GM19455 (cell line): ENCODE measurements at regions not wholly inside any gene's neighbourhood (a gene's known extent, or its start where the extent isn't known, plus 50 kb on each side); places are given as distances from the start of the nearest gene placed in this dataset.

Source experiments
- ATAC-seq: cut with Tn5 transposase; IDR thresholded peaks from one replicate; pipeline ENCODE4 v1.9.1; 2021; ENCODE audit not compliant: unreplicated experiment

GRCh38 chr5:96247097-96247701, 185.8 kb downstream of the PCSK1 start:
- ATAC-seq = no peak

GRCh38 chr5:96245140-96246091, 187.6 kb downstream of the PCSK1 start:
- no peak for ATAC-seq

DNA sequence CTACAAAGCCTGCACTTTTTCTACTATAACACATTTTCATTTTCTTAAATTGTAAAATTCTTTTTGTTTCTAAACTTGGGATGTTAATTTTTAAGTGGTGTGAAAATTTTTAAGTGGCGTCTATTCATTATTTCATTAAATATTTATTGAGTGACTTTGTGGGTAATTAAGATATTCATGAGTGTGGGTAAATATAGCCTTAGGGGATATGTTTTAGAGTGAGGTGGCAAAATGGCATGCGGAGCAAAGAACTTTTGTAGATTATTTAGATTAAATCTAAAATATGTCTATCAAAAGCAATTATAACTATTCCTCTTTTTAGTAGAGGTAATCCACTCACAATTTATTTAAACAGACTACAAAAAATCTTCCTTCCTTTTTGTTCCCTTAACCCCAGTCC, 188.4 kb downstream of the PCSK1 start:
- no peak for ATAC-seq

GRCh38 chr5:96243862-96244261, 189.2 kb downstream of the PCSK1 start:
- ATAC-seq = no peak

- no peak for ATAC-seq
Measured at GRCh38 chr5:96243203-96243602, 189.8 kb downstream of the PCSK1 start.

GRCh38 chr5:96242571-96242970, 190.5 kb downstream of the PCSK1 start:
- ATAC-seq = no peak

GRCh38 chr5:96236831-96237230, 196.2 kb downstream of the PCSK1 start:
- no peak for ATAC-seq

DNA sequence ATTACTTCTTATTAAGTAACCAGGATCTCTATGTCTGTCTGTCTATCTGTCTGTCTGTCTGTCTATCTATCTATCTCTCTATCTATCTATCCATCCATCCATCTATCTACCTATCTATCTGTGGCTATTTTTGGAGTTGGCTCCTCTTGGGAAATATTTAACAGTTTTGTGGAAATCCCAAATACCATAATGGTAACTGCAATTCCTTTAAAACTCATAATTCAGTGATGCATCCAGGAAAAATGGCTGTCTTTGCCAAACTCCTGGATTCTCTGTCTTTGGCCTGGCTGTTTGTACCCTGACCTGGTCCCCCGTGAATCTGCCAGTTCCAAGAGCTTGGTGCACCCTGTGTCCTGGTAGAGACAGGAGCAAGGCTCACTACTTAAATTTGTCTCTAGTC, 197.0 kb downstream of the PCSK1 start:
- ATAC-seq = no peak

DNA sequence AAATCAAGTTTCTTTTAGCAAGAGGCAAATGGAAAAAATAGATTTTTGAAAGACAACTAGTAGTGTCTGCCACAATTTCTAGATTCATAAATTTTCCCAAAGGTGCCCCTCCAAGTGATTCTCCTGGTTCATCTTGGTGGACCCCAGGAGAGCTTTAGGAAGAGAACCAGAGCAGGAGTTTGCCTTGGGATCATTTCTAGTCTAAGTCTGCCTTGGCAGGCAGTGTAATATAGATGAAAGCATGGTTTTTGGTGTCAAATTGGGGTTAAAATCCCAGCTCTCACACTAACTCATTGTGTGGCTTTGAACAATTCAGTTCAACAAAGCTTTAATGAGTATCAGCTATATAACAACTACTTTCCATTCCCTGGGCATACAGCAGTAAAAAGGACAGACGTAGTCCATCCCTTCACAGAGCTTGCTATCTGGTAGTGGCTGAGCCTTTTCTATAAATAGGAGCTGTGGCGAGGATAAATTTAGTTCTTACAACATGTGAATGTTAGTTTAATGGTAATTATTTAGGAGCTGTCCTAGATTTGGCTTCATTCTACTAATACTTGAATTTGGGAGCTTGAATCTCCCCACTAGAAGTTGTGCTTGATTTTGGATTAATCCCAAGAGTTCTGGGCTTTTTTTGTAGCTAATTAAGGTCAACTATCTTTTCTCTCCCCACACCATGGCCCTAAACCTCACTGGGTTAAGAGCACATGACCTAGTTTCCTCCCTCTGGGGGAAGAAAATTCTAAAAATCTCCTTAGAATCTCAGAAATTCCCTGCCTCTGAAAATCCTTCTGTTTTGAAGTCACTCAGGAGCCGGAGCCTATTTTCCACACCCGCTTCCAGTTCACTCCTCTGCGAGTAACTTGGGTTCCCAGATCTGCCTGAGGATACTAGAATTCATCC, 197.8 kb downstream of the PCSK1 start:
- ATAC-seq = no peak

GRCh38 chr5:96232602-96233001, 200.4 kb downstream of the PCSK1 start:
- no peak for ATAC-seq

DNA sequence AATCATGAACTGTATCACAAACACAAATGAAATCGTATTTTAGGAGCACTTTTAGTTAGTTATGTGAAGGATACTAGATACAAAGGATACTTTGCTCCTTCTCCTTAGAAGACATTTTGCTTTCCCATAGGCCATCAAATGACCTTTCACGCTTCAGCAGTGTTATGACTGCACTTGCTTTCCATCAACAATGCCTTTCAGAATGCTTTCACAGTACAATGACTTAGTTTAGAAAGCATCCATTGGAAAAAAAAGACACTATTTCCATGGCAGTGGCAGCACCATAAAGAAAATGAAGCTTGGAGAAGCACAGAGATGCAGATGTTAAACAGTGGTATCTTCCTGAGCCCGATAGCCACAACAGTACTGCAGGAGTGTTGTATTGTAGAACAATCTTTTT, 203.9 kb downstream of the PCSK1 start:
- no peak for ATAC-seq

DNA sequence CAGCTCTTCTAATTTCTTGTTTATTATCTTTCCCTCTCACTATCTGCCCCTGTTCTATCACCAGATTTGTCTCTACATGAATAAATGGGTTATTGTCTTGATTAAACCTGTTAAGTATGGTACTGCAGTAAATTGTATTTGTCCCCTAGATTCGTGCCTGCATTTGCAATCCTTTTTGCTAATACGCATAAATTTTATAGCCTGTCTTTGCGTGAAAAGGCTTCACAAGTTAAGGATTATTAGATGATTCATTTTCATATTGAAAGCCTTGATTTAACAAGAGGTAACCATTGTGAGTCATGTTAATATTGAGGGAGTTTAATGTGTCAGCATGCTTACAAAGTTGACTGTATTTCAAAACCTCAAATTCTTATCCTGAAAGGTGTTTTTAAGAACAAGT, 204.6 kb downstream of the PCSK1 start:
- no peak for ATAC-seq

GRCh38 chr5:96227957-96228356, 205.1 kb downstream of the PCSK1 start:
- no peak for ATAC-seq

- ATAC-seq = no peak
Measured at GRCh38 chr5:96226941-96227552, 206.0 kb downstream of the PCSK1 start.

GRCh38 chr5:96222129-96222528, 210.9 kb downstream of the PCSK1 start:
- no peak for ATAC-seq

GRCh38 chr5:96220610-96221390, 212.2 kb downstream of the PCSK1 start:
- peak; percentile 78 for ATAC-seq

- no peak for ATAC-seq
Measured at GRCh38 chr5:96219580-96220281, 213.3 kb downstream of the PCSK1 start.

- ATAC-seq = no peak
Measured at GRCh38 chr5:96218653-96219052, 214.4 kb downstream of the PCSK1 start.

DNA sequence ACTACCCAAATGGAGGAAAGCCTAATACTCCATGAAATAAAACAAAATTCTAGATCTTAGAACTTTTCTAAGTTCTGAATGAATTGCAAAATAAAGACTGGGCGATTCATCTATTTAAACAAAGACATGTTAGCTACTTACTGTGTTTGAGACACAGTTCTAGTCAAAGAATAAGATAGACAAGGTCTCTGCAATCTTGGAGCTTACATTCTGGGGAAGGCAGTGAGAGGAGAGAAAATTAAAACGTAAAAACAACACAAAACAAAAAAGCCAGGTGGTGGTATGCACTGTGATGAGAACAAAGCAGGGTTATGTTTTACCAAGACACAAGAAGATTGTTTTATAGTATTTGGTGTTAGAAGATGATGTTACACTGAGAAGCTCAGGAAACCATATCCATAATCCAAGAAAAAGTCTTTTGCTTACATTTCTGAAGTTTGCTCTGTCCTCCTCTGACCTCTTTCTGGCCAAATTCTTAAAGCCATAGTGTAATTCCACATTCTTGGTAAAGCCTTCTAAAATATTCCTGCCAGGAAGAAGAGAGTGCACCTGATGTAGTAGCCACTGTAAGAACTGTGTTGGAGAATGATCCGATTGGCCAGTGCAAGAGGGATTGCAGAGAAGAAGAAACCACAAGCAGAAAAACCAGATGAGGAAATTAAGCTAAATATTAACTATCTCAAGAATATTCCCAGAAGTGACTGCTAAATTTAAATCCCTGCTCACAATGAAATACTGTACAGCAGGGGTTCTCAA, 218.4 kb downstream of the PCSK1 start:
- no peak for ATAC-seq
